NCI-H128 (cell line): ENCODE measurements at regions not wholly inside any gene's neighbourhood (a gene's known extent, or its start where the extent isn't known, plus 50 kb on each side); places are given as distances from the start of the nearest gene placed in this dataset.

Experiments
- DNase-seq: peaks from one replicate; lab custom pipeline; 2025; ENCODE audit not compliant: unreplicated experiment; lab: John Stamatoyannopoulos, UW

DNA sequence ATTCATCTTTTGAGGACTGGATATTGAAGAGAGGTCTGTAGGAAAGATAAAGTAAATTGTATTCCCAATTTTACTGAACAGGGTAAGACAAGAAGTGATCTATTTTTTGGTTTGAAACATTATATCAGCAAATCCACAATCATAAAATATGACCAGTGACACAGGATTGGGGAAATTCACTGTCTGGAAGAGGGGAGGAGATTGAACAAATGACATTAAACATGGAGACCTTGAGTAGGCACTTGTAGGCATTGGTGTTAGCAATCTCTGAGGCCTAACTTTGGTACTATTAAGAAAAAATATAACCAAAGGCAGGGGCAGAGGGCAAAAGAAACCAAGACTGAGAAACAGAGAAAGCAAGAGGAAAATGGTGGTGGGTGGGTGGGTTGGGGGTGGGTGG, 132.6 kb upstream of the TMEM161B start:
- DNase-seq, result no peak

DNA sequence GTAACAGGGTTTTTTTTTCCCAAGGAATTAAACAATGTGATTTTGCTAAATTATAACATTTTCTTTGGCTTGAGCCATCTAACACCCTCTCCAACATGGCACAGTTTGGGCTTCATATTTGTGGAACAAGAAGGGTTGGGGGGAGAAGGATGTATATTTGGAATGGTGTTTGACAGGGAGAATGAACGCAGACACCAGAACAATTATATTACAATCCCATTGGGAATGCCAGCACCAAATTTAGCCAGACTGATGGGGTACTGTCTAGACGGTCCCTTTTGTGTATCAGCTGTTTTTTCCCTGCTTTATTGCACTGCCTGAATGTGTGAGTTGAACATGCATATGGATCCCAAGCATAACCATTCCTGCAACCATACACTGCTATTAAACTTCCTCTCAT, 130.9 kb upstream of the TMEM161B start:
- no peak for DNase-seq

DNA sequence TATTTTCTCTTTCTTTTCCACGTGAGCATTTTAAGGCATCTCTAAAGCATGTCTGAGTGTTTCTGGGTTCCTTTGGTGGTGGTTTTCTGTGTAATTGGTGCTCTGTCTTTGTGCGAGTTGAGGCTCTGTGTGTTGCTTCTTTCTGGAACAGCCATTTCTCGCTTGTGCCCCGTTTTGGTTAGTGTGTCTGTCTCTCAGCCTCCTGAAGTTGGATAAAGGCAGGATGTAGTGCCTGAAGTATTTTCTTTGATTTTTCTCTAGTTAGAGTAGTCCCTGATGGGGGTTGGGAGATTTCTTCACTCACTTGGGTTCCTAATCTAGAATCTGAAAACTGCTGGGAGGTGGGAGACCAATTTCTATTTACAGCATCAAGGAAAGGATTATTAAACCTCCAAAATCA, 129.7 kb upstream of the TMEM161B start:
- DNase-seq, result no peak

DNA sequence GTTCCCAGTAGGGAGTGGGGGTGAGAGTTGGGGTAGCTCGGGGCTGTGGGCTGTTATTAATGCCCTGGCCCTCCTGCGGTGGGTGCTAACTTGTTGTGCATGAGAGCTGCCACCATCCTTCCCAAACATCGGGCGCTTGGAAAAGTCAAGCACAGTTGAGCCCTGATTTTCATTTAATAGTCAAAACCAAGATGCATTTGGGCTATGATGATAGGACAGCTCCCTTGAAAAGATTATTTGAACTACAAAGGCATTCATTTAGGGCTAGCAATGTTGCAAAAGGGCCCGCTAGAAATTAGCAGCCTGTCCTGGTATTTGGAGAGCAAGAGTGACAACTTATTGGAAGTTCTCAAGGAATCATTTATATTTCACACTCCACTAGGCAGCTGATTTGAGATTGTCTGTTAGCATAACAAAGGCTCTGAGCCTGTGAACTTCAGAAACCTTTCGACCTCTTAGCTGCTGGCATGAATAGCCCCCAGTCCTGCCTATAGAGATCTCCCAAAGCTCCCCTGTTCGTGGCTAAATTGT, 128.2 kb upstream of the TMEM161B start:
- no peak for DNase-seq

DNA sequence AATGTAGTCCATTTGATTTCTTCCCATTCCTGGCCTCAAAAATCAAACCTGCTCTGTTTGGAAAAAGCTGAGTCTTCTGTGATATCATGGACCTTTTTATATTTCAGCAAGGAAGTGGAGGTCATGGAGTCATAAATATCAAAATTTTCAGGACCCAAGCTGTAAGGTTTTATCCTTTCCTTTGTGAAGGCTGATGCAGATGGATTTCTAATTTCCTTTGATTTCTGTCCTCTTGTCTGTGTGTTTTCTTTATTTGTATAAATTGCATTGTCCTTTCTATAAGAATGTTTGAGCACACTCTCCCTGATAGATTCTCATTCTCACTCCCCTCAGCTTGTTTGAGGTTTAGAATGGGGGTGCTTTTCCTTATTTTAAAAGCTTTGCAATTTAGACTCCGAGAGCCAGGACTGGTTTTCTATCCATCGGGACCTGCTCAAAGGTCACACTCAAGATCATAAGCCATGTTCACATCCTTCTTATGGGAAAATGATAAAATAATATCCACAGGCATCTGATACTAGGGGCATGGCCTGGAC, 127.4 kb upstream of the TMEM161B start:
- no peak for DNase-seq

DNA sequence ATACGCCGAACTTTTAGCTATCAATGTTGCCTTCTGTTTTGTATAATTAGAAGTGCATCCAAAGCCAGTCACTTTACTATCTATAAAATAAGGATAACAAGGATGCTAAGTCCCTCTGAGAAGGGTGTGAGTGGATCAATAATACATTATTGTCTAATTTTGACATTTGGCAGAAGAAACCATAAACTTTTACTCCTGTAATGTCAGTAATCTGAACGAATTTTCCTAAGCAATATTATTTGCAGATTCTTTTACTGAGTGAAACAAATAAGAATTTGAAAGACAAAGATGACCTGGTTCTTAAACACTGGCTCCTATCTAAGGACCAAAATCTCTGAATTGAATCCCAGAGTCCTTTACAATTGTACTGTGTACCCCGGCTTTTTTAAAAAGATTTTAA, 126.6 kb upstream of the TMEM161B start:
- DNase-seq, result no peak

DNA sequence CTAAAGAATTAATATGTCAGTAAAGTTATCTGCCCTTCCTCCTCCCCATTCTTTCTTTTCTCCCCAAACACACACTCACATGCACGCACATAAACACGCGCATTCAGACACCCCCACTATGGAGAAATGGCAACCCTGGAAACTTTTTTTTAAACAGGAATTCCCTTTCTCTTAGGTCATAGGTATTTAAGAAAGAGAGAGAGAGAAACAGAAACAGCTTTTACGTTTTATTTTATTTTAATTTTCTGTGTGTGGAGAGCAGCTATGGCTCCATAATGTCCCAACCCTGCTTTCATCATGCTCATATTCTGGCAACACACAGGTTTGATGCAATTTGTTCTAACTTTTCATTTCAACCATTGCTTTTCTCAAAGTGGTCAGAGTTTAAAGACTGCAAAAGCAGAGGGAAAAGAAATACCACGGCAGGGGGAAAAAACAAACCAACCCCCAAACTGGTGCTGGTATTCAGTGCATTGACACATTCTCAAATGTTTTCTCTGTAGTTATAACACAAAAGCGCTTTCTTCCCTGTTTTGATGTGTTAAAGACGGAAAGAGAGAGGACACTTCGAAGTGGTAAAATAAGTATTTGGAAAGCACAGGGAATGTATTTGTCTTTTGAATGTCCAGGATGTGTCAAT, 126.0 kb upstream of the TMEM161B start:
- no peak for DNase-seq

DNA sequence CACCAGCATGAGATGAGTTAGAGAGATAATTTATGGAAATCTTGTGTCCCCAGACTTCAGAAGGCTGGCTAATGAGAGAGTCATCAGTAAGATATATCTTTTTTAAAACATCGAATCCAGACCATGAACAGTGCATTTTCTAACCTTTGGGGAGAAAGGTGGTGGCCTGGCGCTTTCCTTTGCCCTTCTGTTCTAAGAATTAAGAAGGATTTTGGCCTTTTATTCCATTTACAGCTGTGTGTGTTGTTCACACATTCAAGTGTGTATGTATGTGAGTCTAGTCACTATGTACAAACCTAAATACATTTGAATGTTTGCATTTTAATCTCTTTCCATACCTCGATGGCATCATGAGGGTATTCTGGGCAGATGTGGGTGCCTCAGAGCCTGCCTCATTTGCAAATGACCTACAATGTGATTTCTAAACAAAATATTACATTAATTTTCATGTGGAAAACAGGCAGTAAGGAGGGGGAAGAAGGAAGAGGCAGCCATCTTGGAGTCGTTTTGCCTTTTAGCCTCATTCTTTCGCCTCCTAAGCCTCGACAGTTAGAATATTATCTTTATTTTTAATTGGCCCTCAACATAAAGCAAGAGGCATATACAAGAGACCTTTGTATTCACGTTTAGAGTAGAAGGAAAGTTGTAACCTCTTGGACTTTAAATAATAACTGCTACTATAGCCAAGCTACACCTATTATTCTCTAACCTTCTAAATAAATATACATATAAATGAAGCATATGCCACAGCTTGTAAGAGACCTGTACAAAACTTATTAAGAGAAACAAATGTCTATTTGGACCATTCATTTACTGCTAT, 125.3 kb upstream of the TMEM161B start:
- DNase-seq, result no peak

DNA sequence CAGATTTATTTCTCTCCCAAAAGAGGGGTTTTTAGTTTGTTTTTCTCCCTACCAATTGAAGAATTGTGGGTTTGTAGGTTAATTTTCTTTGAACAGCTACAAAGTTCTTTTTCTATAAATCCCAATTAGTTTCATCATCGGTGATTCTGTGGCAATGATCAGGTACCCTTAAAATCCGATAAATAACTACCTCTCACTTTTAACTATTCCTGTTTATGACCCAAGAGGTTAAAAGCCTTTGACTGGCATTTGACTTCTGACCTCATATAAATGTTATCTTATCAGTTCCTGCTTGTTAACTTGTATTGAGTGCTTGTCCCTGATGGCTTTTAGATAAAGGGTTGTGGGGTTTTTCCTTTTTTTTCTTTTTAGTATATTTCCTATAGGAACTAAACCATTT, 124.4 kb upstream of the TMEM161B start:
- DNase-seq, result no peak

DNA sequence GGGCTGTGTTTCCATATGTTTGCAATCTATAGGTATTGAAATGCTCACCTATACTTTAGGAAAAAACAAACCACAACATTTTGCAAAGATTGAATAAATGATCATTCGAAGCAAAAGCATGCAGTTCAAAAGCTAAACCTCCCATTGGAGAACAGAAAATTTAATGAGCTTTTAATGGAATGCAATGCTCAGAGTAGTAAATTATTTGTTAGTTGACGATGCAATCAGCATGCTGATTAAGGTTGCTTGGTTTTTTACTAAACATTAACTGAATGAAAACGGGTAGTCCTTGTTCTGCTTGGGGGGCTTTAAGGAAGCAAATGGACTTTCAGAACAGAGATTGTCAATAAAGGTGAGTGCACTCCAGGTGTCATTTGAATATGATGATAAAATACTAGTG, 123.3 kb upstream of the TMEM161B start:
- DNase-seq, result no peak

DNA sequence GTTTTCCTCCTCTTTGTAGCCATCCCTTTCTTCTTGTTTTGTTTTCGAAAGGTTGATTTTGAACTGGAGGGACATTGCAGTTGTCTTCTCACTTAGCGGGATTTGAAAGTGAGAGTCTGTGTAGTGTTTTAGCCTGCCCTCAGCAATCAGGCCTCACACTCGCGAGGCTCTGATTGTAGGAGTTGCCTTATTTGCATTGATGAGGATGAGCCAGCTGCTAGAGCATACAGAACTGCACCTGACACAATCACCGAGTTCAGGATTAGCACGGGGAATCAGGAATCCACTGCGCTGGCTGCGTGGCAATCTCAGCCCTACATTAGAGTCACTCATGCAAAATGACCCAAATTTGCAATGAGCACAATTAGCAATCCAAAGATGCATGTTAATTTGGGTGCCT, 122.5 kb upstream of the TMEM161B start:
- no peak for DNase-seq

DNA sequence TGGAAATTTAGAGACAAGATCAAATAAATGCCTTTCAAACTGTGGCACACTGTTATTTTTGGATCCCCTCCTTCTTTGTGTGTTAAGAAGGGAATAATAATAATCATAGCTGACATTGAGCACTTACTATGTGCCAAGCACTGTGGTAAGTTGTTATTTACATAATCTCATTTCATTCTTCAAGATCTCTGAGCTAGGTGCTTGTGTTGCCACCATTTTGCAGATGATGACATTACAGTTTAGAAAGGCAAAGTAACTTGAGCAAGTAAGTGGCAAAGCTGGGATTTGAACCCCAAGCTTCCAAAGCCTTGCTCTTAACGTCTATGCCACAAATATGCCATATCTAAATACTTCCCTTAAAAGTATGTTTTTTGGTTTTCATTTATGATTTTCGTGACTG, 121.8 kb upstream of the TMEM161B start:
- no peak for DNase-seq

DNA sequence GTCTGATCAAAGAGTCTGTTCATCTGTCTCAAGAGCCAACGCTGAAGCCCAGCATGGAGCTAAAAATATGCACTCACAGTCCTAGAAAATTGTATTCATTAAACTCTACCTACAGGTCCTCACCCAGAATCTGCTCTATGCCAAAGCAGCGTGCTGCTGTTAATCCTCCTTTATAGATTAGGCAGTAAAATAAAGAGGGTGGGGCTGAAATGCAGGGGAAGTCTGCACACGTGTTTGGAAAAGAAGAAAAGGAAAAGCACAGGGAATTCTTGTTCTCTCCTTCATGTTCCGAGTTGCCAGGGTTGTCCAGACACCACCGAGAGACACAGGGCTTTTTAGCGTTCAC, 121.4 kb upstream of the TMEM161B start:
- DNase-seq, result no peak

DNA sequence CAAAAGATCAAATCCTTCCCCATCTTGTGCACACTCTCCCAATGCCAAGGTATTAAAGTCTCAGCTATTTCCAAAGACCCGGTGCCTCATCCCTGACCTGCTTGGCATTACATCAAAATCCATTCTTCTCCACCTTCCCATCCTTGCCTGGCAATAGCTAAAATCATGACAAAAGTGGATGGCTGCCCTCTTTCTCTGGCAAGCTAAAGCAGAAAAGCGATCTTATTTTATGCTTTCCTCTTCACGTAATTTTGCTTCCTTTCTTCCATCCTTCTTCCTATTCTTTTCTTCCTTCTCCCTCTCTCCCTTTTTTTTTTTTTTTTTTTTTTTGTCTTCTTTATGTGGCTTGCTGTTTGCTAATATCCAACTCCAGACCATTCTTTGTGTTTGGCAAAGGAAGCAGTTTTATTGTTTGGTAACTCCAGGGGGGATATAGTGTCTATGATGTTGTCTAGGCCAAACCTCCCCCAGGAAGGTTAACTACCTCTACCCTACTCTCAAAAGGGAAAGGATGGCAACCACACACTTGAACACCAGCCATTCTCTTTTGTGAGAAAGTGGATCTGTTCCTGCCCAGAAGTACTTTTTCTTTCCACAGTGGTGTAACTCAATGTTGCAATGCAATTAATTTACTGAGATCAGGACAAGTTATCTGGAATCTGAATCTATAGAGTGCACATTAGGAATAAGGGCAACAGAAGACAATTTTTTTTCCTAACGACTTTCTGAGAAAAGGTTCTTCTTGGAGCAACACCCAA, 120.9 kb upstream of the TMEM161B start:
- DNase-seq, result no peak

DNA sequence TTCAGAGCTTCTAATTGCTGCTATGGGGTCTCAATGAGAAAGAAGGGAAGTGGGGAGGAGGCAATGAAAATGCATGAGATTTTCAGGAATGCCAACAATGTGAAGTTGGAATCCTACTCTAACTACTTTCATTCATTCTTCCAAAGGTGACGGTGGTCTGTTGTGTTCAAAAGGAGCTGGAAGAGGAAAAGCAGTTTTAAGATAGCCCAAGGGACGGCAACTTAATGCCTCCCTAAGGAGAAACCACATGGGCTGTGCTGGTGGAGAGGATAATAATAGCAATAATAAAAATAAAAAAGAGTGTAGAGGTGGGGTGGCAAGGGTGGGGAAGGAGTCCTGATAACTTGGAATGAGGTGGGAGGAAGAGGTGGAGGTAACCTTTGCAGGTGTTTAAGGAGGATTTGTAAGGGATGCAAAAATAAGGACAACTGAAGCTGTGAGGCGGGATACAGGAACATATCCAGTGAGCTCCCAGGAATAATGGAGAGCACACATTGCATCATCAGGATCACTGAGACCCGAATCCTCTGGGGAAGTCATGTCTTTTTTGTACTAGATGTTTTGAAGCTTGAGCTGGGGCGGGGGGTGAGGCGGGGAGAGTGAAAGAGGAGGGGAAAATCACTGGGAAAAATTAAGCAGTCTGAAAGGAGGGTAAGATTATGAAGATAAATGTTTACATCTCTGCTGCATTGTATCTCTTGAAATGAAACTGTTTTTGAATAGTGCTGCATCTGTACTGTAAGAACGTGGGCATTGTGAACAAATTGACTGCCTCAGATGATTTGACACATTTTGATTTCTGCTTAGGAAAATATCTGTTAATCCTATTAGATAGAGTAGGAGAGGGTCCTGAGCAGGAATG, 120.1 kb upstream of the TMEM161B start:
- DNase-seq, result no peak

DNA sequence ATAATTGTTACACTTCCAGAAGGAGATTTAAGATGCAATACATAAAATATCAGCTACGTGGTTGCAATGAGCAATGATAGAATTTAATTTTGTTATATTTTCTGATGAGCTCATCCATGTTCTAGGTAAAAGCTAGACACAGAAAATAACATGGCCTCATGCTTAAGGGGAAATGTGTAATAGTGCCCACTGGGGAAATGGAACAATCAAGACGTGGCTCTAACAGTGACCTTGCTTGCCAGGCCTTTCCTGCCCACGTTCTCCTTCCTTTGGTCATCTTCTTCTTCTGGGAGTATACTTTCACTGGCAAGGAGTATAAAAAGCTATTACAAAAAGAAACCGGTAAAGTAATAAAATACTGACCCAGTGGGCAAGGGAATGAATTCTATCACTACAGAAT, 116.2 kb upstream of the TMEM161B start:
- no peak for DNase-seq

DNA sequence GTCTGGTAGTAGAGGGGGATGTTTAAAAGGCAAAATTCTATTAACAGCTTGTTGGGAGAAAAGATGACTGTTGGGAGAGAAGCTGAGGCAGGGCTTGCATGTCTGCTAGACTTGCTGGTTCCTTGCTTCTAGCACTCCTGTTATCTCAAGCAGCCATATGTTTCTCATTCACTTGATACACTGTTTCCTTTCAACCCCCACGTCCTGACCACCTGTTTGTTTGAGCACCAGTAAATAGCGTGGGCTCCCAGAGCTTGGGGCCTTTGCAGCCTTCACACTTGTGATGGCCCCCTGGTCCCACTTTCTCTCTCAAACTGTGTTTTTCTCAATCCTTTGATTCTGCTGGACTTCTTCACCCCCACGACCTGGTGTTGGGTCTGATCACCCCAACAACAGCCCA, 111.7 kb upstream of the TMEM161B start:
- DNase-seq, result no peak

DNA sequence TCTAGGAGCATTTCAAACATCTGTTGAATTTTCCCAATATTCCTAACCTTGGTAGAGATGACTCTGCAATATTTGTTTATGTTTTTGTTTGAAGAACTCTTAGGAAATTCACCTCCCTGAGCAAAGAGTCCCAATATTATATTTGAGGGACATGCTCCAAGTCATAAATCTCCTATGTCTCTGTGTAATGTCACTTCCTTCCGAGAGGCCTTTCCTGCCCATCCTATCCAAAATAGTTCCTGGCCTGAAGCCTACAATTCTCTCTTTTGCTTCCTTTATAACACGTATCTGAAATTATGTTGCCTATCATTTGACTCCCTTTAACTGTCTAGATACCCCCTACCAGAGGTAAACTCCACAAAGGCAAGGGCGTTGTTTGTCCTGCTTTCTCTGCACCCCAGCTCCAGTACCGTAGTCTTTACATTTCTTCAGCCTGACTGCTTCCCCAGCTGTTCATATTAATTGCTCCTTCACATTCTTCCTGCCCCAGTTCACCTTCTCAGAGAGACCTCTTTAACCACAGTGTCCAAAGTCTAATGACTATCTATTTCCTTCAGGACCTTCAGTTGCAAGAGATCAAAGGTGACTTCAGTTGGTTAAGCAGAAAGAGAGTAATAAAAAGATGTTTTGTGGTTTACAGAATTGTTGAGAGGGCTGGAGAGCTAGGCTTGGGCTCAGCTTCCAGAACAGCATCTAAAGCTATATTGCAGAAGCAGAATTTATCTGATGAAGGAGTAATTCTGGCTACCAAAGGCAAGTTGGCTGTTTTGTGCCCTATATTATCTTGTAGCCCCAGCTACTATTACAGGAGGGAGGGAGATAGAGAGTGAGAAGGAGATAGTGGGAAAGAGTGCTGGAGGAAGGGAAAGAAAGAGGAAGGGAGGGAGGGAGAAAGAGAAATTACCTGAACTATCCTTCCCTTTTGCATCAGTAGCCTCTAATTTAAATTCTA, 109.3 kb upstream of the TMEM161B start:
- no peak for DNase-seq

DNA sequence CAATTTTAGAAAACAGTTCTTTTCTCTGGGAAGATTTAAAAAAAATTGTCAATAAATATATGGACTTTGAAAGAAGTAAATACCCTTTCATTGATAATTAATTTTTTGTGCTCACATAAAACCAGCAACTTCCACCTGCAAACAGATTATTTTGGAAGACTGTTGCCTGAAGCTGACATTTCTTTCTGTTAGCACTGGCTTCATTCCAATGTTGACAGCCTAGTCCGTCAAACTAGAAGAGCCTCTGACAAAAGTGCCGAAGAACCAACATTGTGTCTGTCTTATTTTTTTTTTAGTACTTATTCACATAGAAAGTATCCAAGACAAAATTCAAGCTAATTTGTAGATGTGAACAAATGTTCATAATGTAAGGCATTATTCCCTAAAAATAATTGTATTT, 108.6 kb upstream of the TMEM161B start:
- DNase-seq, result no peak

DNA sequence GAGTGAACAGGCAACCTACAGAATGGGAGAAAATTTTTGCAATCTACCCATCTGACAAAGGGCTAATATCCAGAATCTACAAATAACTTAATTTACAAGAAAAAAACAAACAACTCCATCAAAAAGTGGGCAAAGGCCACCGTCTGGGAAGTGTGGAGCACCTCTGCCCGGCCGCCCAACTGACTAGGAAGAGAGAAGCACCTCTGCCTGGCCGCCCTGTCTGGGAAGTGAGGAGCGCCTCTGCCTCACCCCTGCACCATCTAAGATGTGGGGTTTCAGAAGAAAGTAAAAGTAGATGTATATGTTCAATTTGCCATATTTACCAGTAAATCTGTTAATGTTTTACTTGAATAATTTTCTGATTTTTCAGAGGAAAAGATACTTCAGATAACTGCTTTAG, 108.1 kb upstream of the TMEM161B start:
- DNase-seq, result no peak
